K562 (cell line): ENCODE measurements at regions not wholly inside any gene's neighbourhood (a gene's known extent, or its start where the extent isn't known, plus 50 kb on each side); places are given as distances from the start of the nearest gene placed in this dataset.

ENCODE experiments used
- ATAC-seq: fragments of 200-7000 bp; cut with Tn5 transposase; 3 replicates; pipeline ENCODE4 v1.9.1; 2020; ENCODE audit warnings: moderate library complexity
- BruUV-seq: library from RNA; stranded (reverse); fragments of 400-500 nt; replicated peaks from 2 replicates; lab custom pipeline; 2021; lab: Mats Ljungman, UMichigan
- CTCF ChIA-PET: fragments of 300-600 bp; formaldehyde crosslinking; extraction: SDS; loops from one replicate; lab custom pipeline; 2021; ENCODE audit warnings: low intra/inter-chr PET ratio; lab: Yijun Ruan, JAX
- POLR2A ChIA-PET: fragments of 300-600, 350-650 bp; sonication (Branson Sonifier 250); formaldehyde crosslinking; extraction: SDS; loops from one replicate; lab custom pipeline; 2021; ENCODE audit warnings: antibody characterized with exemption, inconsistent platforms; lab: Yijun Ruan, JAX
- DNase-seq, 4 experiments: peaks; one replicate each; pipeline versions ENCODE4 v3.0.0 to v3.0.0-alpha.2; 2011 to 2018; ENCODE audit warnings: low spot score in 3 of 4, mixed read lengths in 3 of 4; ENCODE audit errors: extremely low read depth in 1 of 4
- FAIRE-seq: peaks from 2 replicates; lab custom pipeline; 2011; peaks lifted over from hg19 to GRCh38; lab: Jason Lieb, UNC
- H2AFZ ChIP-seq: 2 replicates; pipeline ENCODE4 v1.6.0; 2011; ENCODE audit warnings: low read depth, low read length, control low read depth, inconsistent platforms
- H3K27ac ChIP-seq: fragments of 200-600 bp; 3 replicates; pipeline ENCODE4 v1.8.0; 2011; ENCODE audit warnings: low read depth, mild to moderate bottlenecking, control low read depth, inconsistent platforms, low read length, moderate library complexity, mixed read lengths; ENCODE audit errors: extremely low read depth
- H3K27me3 ChIP-seq, 2 experiments: fragments of 300-600 bp in 1 of 2; 2 replicates in 1 of 2; 3 replicates in 1 of 2; pipeline versions ENCODE4 v1.6.0 to v1.8.0; 2011; ENCODE audit warnings: inconsistent platforms in 2 of 2, low read length in 2 of 2, mild to moderate bottlenecking in 1 of 2, mixed read lengths in 1 of 2, moderate library complexity in 1 of 2; ENCODE audit not compliant: control insufficient read depth in 2 of 2, insufficient read depth in 2 of 2
- H3K36me3 ChIP-seq: fragments of 300-600 bp; 3 replicates; pipeline ENCODE4 v1.8.0; 2011; ENCODE audit warnings: mild to moderate bottlenecking, low read length, inconsistent platforms; ENCODE audit not compliant: control insufficient read depth, insufficient read depth
- H3K4me1 ChIP-seq, 2 experiments: fragments of 200-600 bp in 1 of 2; replicated peaks in 1 of 2; 2 replicates in 1 of 2; 3 replicates in 1 of 2; pipeline versions ENCODE4 v1.5.1 to v1.8.0; 2011; ENCODE audit warnings: inconsistent platforms in 2 of 2, low read length in 2 of 2, mild to moderate bottlenecking in 1 of 2, mixed read lengths in 1 of 2, moderate library complexity in 1 of 2; ENCODE audit not compliant: control insufficient read depth in 2 of 2, insufficient read depth in 2 of 2
- H3K4me2 ChIP-seq: 2 replicates; pipeline ENCODE4 v1.6.1; 2011; ENCODE audit warnings: low read length, control low read depth, inconsistent platforms, mixed read lengths; ENCODE audit not compliant: insufficient read depth
- H3K4me3 ChIP-seq: fragments of 200-600 bp; sonication (generic), shearing (Covaris generic); 2 replicates; pipeline ENCODE4 v1.5.1; 2016; ENCODE audit warnings: control low read depth, inconsistent platforms
- H3K79me2 ChIP-seq: fragments of 200-600 bp; 3 replicates; pipeline ENCODE4 v1.8.0; 2011; ENCODE audit warnings: low read length, inconsistent platforms; ENCODE audit not compliant: control insufficient read depth, insufficient read depth
- H3K9ac ChIP-seq, 2 experiments: 2 replicates each; pipeline versions ENCODE4 v1.6.0 to v1.6.1; 2011; ENCODE audit warnings: low read depth in 2 of 2, low read length in 2 of 2, control low read depth in 1 of 2, inconsistent platforms in 1 of 2, mild to moderate bottlenecking in 1 of 2, mixed read lengths in 1 of 2; ENCODE audit not compliant: insufficient read depth in 1 of 2
- H3K9me1 ChIP-seq: one replicate; pipeline ENCODE4 v1.6.0; 2011; ENCODE audit warnings: inconsistent platforms, mild to moderate bottlenecking, low read length, moderate library complexity; ENCODE audit not compliant: control insufficient read depth, insufficient read depth
- H3K9me3 ChIP-seq: replicated peaks from 2 replicates; pipeline ENCODE4 v1.5.1; 2011; ENCODE audit warnings: low read depth, low read length, inconsistent platforms; ENCODE audit not compliant: control insufficient read depth, insufficient read depth
- H4K20me1 ChIP-seq: replicated peaks from 2 replicates; pipeline ENCODE4 v1.6.1; 2011; ENCODE audit warnings: low read length, inconsistent platforms, mixed read lengths; ENCODE audit not compliant: control insufficient read depth, insufficient read depth
- HSF4 ChIP-seq: fragments of 250-450 bp; sonication (Bioruptor Pico); IDR thresholded peaks from 2 replicates; pipeline ENCODE4 v2.1.2; 2022; ENCODE audit warnings: mild to moderate bottlenecking, moderate library complexity, borderline replicate concordance
- ZFX ChIP-seq: sonication (generic); formaldehyde crosslinking; IDR thresholded peaks from 2 replicates; pipeline ENCODE4 v1.8.0; 2022; ENCODE audit warnings: mild to moderate bottlenecking, missing genetic modification reagents, moderate library complexity
- ZNF609 ChIP-seq: sonication (generic); formaldehyde crosslinking; IDR thresholded peaks from 2 replicates; pipeline ENCODE4 v1.8.1; 2023; ENCODE audit warnings: missing genetic modification reagents, mild to moderate bottlenecking, borderline replicate concordance
- WGBS: fragments of 100-300 bp; shearing (Covaris generic); methylation state at CpG from one replicate; pipeline ENCODE4 v1.1.6; 2016; ENCODE audit warnings: low coverage, mixed read lengths; ENCODE audit not compliant: insufficient coverage; ENCODE audit errors: missing lambda C conversion rate; 5-methylcytosine and 5-hydroxymethylcytosine counted together
- in situ Hi-C: fragments of 300-500 bp; cut with MboI; formaldehyde crosslinking; loops from 4 replicates; pipeline ENCODE4 v1.15.0; 2018; ENCODE audit warnings: inconsistent platforms, mixed read lengths
- intact Hi-C: fragments of 100-400 bp; cut with micrococcal nuclease; formaldehyde crosslinking; loops from 2 replicates; pipeline ENCODE4 v1.14.2; 2022

DNA sequence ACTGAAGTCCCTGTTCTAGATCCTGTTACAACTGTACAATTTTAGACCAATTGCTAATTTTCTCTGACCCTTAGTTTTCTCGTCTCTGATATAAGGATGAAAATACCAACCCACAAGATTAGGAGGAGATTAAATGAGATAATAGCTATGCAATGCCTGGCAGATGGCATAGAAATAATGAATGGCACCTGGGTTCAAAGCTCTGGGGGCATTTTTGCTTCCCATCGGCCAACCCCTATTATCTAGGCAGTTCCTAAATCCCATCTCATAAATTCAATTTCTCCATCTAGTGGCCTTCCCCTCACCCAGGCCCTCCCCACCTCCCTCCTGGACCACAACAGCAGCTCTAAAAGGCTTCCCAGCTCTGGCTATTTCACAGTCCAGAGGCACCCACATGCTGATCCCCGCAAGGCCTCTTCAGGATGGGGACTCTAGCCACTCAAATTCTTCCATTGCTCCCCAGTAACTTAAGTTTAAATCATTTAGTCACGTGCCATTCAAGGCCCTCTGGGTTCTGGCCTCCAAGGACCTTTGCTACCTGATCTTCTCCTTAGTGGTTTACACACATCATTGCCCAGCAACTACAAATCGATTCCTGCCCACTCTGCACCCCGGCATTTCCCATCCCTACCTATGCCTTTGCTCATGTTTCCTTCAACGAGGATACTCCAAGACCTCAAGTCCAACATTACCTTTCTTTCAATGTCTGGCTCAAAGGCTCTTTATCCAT lies 202.4 kb upstream of the KLF14 start:
- no peak for FAIRE-seq
- Histone ChIP-seq H3K4me1 (peaks cover 5 to 12% of the 10 kb centered on the region in 2 experiments; a peak in 4 of 5 replicates), H3K27me3 (no peaks in the 10 kb centered on the region), H3K4me2 (no peak overlapping the region; the same call in 1 of the 2 replicates), H4K20me1 (no peaks in the 10 kb centered on the region), H3K9me1 (no peaks in the 10 kb centered on the region), H3K9ac (no peak overlapping the region)
- CTCF ChIA-PET, result no interaction called here
- POLR2A ChIA-PET, result interaction anchor here (0.6 to 1.9 kb wide), 5 partner anchors 9 to 295 kb away, joined by 3 to 10 read pairs (median 5); no protein-coding TSS in a partner anchor
- intact Hi-C loops, result no loop called here
- TF ChIP-seq ZNF609 (0 out of 2 replicates have a peak, but pooled peaks have one; percentile 45), ZFX (CRISPR knock-in tag) (0 out of 2 replicates have a peak, but pooled peaks have one; percentile 36), HSF4 (no peak)
- TF ChIP-seq, all 486 proteins: peak for 2
- Histone ChIP-seq H2AFZ (no peak overlapping the region), H3K27ac (no peak overlapping the region), H3K9me3 (no peaks in the 10 kb centered on the region), H3K79me2 (no peaks in the 10 kb centered on the region), H3K36me3 (peaks cover 3% of the 10 kb centered on the region; the same call in 1 of the 3 replicates), H3K4me3 (no peak overlapping the region)
- WGBS, result 77% methylated on average over 7 of the region's 7 CpGs
- ATAC-seq, result no peak
- DNase-seq, result no peak
- in situ Hi-C loops, result no loop called here
- no TSS peak for BruUV-seq
